Colon (tissue), 2 donors: ENCODE measurements at regions not wholly inside any gene's neighbourhood (a gene's known extent, or its start where the extent isn't known, plus 50 kb on each side); places are given as distances from the start of the nearest gene placed in this dataset.

Source experiments
- FAIRE-seq: peaks from 2 replicates; lab custom pipeline; 2012; peaks lifted over from hg19 to GRCh38; lab: Jason Lieb, UNC
- donor health status: control.
- donor health status: control.

DNA sequence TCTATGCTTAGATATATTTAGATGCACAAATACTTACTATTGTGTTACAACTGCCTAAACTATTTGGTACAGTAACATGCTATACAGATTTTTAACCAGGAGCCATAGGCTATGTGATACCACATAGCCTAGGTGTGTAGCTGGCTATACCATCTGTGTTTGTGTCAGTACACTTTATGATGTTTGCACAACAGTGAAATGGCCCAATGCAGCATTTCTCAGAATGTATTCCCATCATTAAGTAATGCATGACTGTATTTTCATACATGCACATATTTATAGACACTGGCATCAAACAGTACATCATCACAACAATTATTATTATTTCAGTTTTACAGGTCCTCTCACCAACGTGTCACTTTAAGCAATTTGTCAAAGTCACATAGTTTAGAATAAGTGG is 979.5 kb upstream of the TENM4 start:
- no peak for FAIRE-seq

DNA sequence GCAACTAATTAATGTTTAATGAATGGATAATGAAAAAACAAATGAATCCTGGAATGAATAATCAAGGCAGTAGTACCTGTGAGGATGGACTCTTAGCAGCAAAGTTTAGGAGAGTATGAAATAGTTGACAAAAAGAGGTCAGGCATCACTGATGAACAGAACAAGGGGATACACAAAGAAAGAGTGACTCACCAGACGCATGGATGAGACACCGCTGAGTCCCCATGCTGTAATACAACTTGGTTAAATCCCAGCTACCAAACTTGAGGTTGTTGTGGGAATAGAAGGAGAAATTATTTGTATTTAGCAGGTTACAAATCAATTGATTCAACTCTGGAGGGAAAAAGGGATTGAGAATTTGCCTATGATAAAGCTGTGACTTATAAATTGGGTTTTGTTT is 976.9 kb upstream of the TENM4 start:
- FAIRE-seq, result no peak

DNA sequence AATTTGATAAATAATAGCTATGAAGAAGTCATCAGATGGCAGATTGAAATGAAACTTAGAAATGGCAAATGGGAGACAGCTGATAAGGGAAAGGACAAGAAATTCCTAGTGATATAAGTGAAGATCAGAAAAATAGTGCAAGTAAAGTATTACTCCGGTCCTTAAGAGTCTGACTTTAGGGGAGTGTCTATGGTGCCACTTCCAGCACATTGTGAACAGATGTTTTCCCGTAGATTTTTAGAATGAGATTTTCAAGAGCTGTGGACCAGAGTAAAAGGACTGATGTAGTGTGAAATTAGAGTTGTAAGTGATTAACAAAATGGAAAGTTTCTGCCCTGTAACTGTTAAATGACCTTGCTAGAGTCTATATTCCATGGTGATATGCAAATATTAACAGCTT is 974.8 kb upstream of the TENM4 start:
- no peak for FAIRE-seq

GRCh38 chr11:80414181-80415165 is 973.6 kb upstream of the TENM4 start:
- FAIRE-seq, result no peak

DNA sequence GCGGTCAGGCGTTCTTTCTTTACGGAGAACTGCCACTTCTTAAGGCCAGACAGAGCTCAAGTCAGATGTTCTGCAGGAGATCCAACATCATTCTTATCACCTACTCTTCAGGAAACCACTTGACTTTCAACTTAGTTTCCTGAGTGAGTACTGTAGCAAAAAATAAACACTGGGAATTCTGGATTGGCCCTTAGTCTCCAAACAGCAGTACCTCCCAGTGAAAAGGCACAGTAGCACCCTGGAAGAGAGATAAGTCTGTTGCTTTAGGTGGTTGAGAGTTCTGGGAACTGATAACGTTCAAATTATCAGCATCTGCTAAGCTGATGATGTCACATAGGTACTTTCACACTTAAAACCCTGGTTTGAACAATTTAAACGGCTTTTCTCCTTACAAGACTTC is 971.8 kb upstream of the TENM4 start:
- no peak for FAIRE-seq

DNA sequence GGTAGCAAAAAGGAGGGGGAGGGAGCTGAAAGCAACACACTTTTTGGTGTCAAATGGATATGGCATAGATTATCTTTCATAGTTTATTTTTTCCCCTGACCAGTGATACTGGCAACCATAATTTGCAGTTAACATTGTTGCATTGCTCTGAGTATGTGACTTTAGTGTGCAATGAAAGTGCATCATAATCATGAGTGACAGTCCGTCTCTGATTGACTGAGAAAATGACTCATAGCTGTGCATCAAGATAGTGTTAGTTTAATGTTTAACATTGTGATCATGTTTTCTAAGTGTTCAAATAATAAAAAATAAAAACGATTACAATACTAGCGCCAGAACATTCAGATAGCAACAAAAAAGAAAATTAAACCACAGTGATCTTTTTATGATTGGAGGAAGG is 952.4 kb upstream of the TENM4 start:
- FAIRE-seq, result no peak

DNA sequence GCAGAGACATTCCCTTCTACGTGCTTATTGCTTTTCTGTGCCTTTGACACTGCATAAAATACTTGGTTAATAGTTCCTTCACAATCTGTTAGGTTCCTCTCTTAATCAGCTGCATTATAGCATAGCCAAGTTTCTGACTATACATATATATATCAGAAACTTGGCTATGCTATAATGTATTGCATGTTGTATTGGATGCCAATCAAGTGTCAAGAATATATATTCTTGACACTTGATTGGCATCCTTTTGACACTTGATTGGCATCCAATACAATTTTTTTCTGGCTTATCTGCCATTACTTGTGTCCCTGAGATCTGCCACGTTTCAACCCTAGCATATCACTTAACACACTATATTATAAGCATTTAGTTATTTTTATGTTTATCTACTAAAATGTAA is 949.7 kb upstream of the TENM4 start:
- no peak for FAIRE-seq

DNA sequence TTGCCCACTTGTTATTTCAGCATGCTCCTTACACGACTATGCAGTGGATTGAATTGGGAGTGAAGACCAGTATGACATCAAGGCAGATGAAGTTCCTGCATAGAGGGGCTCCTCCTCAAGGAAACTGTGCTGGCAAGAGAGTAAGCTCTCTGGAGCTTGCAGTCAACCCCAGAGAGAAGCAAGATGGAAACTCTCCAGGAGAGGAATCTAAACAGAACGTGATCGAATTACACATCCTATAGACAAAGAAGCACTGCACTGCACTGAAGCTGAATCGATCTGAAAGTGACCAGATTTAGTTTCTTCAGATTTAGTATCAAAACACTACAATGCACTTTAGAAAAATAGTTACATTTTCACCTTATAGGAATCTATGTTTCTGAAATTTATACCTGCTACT is 947.7 kb upstream of the TENM4 start:
- no peak for FAIRE-seq

DNA sequence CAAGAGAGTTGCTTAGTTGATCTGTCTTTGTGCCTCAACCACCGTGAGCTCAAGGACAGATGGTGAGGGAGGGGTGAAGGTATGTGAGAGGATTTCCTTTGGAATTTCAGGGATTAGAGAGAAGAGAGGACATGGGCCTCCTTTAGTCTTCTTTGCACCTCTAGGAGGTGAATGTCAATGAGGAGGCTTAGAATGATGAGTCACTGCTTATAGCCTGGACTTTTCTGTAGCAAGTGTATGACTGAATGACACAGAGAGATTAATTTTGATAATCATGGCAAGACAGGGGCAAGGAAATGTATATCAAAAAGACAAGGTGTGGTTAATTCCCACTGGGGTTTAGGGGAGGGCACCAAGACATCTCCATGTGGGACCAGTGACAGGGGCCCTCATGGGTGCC is 947.3 kb upstream of the TENM4 start:
- FAIRE-seq, result no peak

GRCh38 chr11:80383655-80384054 is 942.8 kb upstream of the TENM4 start:
- FAIRE-seq, result no peak

- no peak for FAIRE-seq
These were observed 938.9 kb upstream of the TENM4 start for GRCh38 chr11:80379620-80380278.

- FAIRE-seq, result no peak
These were observed 931.1 kb upstream of the TENM4 start for GRCh38 chr11:80371931-80372330.

- no peak for FAIRE-seq
These were observed 925.1 kb upstream of the TENM4 start for GRCh38 chr11:80365980-80366379.

DNA sequence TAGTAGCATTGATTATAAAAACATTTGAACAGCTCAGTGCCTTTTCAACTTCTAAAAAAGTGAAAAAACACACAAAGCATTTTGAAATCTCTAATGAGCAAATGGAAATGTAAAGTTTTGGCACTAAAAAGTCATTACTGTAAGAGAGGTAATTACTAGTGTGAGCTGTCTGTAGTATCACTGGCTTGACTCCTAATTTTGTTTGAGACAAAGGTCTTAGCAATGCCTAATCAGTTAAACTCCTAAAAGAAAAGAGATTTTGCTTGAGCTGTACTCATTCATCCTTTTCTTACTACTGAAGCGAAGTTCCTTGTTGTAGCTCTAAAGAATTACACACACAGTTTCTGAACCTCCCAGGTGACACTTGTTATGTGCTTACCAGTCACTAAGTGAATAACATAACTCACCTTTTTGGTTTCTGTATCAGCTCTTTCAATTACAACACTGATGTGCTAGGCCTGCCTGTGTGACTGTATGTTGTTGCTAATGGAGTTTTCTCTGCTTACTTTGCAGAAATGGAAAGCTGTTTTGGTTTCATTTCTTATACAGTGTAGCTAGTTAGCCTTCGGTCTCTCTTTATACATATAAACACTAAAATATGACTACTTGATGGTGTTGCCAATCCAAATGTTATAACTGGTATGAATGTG is 924.4 kb upstream of the TENM4 start:
- no peak for FAIRE-seq

- FAIRE-seq, result no peak
These were observed 921.9 kb upstream of the TENM4 start for GRCh38 chr11:80362563-80363340.

DNA sequence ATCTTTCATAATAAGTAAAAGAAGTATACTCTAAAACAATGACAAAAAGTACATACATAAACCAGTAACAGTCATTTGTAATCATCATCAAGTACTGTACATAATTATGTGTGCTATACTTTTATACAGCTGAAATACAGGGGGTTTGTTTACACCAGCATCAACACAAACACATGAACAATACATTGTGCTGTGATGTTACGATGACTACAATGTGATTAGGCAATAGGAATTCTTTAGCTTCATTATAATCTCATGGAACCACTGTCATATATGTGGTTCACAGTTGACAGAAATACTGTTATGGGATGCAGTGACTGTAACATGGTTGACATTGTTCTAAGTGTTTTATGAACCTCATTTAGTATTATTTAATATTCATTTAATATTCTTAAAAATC is 914.4 kb upstream of the TENM4 start:
- FAIRE-seq, result no peak

GRCh38 chr11:80350541-80350940 is 909.7 kb upstream of the TENM4 start:
- no peak for FAIRE-seq

DNA sequence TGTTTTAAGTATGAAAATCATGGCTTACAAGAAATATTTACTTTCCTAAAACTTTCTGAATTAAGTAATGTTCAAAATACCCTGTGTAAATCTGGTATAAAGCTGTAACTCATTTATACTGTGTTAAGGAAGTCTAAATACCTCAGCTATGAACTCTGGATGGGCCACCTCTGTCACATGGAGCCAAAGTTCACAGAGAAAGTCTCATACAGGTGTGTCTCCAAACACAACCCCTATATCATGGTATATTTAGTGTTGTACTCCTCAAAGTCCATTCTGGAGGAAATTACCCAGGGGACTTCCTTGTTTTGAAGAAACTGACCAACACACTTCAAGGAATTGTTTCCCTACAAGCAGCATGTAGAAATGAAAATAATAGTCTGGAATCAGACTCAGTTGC is 909.2 kb upstream of the TENM4 start:
- no peak for FAIRE-seq

- no peak for FAIRE-seq
These were observed 905.7 kb upstream of the TENM4 start for GRCh38 chr11:80346353-80347059.

GRCh38 chr11:80343436-80343835 is 902.6 kb upstream of the TENM4 start:
- no peak for FAIRE-seq

DNA sequence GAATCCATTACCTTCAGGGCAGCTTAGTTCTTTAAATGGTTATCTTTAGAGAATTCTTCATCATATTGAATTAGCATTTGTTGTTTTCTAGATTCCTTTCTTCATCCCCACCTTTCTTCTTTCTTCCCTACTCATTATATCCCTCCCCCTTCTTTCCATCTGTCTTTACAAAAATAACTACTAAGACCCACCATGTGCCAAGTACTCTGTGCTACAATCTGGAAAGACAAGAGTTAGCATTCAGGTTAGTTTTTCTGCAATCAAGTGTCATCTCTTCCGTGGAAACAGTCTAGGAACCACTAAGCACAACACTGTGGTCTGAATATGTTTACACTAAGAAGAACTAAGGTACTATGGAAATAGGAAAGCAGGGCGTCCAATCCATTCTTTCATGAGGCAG is 897.4 kb upstream of the TENM4 start:
- FAIRE-seq, result no peak

GRCh38 chr11:80331694-80332093 is 890.9 kb upstream of the TENM4 start:
- no peak for FAIRE-seq
